ENCODE measurements at regions not wholly inside any gene's neighbourhood (a gene's known extent, or its start where the extent isn't known, plus 50 kb on each side); places are given as distances from the start of the nearest gene placed in this dataset.
"Not testable (repeated sequence)": the region's sequence is repeated elsewhere in the genome, so short reads cannot be mapped to it uniquely, and the experiment has no call there.

DNA sequence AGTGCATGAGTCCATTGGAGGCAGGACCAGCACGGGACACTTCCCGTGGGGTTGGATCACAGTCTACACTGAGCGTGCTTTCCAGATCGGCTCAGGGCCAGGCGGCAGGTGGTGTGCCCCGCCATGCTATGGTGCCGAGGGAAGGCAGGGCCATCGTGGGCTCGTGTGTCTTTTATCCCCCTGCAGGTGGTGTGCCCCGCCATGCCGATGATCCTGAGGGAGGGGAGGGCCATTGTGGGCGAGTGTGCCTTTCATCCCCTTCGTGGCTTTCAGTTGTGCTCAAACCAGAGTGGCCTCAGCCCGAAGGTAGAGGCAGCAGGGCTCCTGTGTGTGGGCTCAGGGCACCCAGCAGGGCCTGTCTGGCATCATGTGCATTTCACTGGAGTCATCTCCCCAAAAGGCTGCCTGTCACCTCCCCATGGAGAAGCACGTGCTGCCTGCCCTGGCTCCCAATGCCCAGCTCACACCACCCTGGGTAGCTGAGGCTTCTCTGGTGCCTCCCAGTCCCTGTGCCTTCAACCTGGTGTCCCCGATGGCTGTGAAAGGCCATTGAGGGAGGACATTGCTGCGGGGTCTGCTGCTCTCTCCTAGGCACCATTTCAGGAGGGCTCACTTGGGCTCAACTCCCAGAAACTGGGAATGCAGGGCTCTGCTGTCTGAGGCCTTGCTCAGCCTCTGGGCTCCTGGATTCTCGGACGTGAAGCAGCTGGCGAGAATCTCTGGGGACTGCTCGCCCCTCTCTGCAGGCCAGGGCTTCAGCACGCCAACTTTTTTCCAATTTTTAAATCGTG is 207.6 kb downstream of the NPIPB11 start:
- no peak overlapping the region for H3K9ac ChIP-seq (ENCODE audit: low read length)
- no peaks in the 10 kb centered on the region for H3K27me3 ChIP-seq (ENCODE audit: control insufficient read depth in 1 of 2, insufficient read depth in 2 of 2, low read length in 2 of 2)
- H3K4me3 ChIP-seq (ENCODE audit: low read depth in 1 of 2, low read length in 2 of 2) = no peak overlapping the region
- no peaks in the 10 kb centered on the region for H3K36me3 ChIP-seq (ENCODE audit: insufficient read depth, low read length)
- no peaks in the 10 kb centered on the region for H3K9me3 ChIP-seq (ENCODE audit: low read length)
- peak overlapping the region; percentile 72 for H3K27ac ChIP-seq (ENCODE audit: low read depth, low read length)
- peaks cover 33% of the 10 kb centered on the region for H3K4me1 ChIP-seq (ENCODE audit: insufficient read depth, low read length)

GRCh38 chr16:29198231-29198630 is 208.3 kb downstream of the NPIPB11 start:
- Histone ChIP-seq H3K4me3 (ENCODE audit: low read depth in 1 of 2, low read length in 2 of 2) (no peak overlapping the region), H3K9ac (ENCODE audit: low read length) (no peak overlapping the region), H3K36me3 (ENCODE audit: insufficient read depth, low read length) (no peaks in the 10 kb centered on the region), H3K27ac (ENCODE audit: low read depth, low read length) (no peak overlapping the region), H3K27me3 (ENCODE audit: control insufficient read depth in 1 of 2, insufficient read depth in 2 of 2, low read length in 2 of 2) (no peaks in the 10 kb centered on the region), H3K9me3 (ENCODE audit: low read length) (no peaks in the 10 kb centered on the region), H3K4me1 (ENCODE audit: insufficient read depth, low read length) (peaks cover 27% of the 10 kb centered on the region)

- not testable (repeated sequence) for H3K9me3 ChIP-seq (ENCODE audit: low read length); H3K36me3 ChIP-seq (ENCODE audit: insufficient read depth, low read length); H3K4me3 ChIP-seq (ENCODE audit: low read depth in 1 of 2, low read length in 2 of 2); H3K9ac ChIP-seq (ENCODE audit: low read length); H3K27me3 ChIP-seq (ENCODE audit: control insufficient read depth in 1 of 2, insufficient read depth in 2 of 2, low read length in 2 of 2); H3K27ac ChIP-seq (ENCODE audit: low read depth, low read length)
- H3K4me1 ChIP-seq (ENCODE audit: insufficient read depth, low read length) = peaks cover 25% of the 10 kb centered on the region
These were observed 208.9 kb downstream of the NPIPB11 start for GRCh38 chr16:29197494-29198100.

DNA sequence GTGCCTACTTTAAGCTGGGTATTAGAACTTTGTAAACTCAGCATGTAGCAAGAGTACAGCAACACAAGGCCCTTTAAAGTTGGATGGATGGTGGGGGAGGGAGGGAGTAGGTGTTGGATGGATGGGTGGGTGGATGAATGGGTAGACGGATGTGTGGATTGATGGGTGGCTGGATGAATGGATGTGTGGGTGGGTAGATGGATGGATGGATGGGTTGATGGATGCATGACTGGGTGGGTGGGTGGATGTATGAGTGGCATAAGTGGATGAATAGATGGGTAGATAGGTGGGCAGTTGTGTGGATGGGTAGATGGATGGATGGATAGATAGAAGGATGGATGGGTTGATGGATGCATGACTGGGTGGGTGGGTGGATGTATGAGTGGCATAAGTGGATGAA is 209.8 kb downstream of the NPIPB11 start:
- H3K36me3 ChIP-seq (ENCODE audit: insufficient read depth, low read length); H3K27me3 ChIP-seq (ENCODE audit: control insufficient read depth in 1 of 2, insufficient read depth in 2 of 2, low read length in 2 of 2); H3K9ac ChIP-seq (ENCODE audit: low read length); H3K27ac ChIP-seq (ENCODE audit: low read depth, low read length); H3K4me3 ChIP-seq (ENCODE audit: low read depth in 1 of 2, low read length in 2 of 2); H3K9me3 ChIP-seq (ENCODE audit: low read length): not testable (repeated sequence)
- H3K4me1 ChIP-seq (ENCODE audit: insufficient read depth, low read length) = peaks cover 17% of the 10 kb centered on the region

DNA sequence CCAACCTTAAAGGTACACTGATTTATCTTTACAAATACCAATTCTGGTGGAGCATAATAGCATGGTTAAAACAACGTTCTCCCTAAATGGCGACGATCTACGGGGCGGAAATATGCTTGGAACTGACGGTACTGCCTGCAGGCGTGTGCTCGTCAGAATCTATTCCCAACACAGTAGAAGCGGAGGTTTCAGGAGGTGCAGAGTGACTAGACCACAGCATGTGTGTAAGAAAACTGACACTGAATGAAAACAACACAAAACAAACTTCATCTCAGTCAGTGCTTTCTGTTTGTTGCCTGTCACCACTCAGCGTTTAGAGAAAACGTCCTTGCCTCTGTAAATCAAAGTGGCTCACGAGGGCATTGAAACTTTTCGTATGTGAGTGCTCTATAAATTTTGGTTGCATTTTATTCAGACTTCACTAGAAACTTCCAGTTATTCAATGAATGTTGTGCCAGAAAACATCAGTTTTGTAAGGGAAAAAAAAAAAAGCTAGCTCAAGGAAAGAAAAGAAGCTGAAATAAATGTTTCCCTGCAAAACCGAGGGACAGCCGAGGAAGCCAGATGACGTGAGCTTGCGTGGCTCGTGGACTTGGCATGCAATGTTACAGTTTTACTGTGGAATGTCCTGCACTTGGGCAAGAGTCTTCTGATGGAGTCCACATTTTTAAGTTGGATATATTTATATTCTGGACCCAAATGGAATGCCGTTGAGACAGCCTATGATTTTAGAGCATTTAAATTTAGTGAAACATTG is 210.4 kb downstream of the LAT start:
- H3K4me3 ChIP-seq (ENCODE audit: low read depth in 1 of 2, low read length in 2 of 2); H3K9me3 ChIP-seq (ENCODE audit: low read length); H3K9ac ChIP-seq (ENCODE audit: low read length); H3K27ac ChIP-seq (ENCODE audit: low read depth, low read length); H3K36me3 ChIP-seq (ENCODE audit: insufficient read depth, low read length); H3K27me3 ChIP-seq (ENCODE audit: control insufficient read depth in 1 of 2, insufficient read depth in 2 of 2, low read length in 2 of 2): not testable (repeated sequence)
- peaks cover 13% of the 10 kb centered on the region for H3K4me1 ChIP-seq (ENCODE audit: insufficient read depth, low read length)

DNA sequence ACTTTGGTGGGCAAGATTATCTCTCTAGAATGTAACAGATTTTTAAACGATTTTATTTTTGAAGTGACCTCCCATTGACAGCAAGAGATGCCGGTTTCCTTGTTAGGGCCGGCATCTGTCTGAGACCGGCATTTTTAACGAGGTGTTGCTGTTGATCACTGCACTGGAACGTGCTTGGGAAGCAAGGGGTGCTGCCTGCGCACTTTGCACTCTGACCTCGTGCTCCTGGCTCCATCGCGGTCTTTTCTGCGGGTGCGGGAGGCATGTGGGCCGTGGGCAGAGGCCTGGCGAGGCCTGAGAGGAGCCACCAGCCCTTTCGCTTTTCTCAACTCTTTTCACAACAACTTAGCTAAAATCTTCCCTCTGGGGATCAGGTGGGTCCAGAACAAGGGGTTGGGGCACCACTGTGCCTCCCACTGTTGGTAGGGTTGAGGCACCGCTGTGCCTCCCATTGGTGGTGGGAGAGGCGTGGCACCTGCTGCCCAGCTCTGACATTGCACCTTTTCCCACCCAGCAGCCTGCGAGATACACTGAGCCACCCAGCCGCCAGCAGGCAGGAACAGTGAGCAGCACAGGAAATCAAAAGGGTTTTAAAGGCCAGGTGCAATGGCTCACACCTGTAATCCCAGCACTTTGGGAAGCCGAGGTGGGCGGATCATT is 209.5 kb downstream of the LAT start:
- not testable (repeated sequence) for H3K9me3 ChIP-seq (ENCODE audit: low read length); H3K27me3 ChIP-seq (ENCODE audit: control insufficient read depth in 1 of 2, insufficient read depth in 2 of 2, low read length in 2 of 2); H3K27ac ChIP-seq (ENCODE audit: low read depth, low read length)

GRCh38 chr16:29193634-29194033 is 208.8 kb downstream of the LAT start:
- not testable (repeated sequence) for H3K9me3 ChIP-seq (ENCODE audit: low read length); H3K27ac ChIP-seq (ENCODE audit: low read depth, low read length); H3K4me1 ChIP-seq (ENCODE audit: insufficient read depth, low read length); H3K9ac ChIP-seq (ENCODE audit: low read length); H3K4me3 ChIP-seq (ENCODE audit: low read depth in 1 of 2, low read length in 2 of 2); H3K36me3 ChIP-seq (ENCODE audit: insufficient read depth, low read length); H3K27me3 ChIP-seq (ENCODE audit: control insufficient read depth in 1 of 2, insufficient read depth in 2 of 2, low read length in 2 of 2)

More for the DNA sequence above, 209.5 kb downstream of the LAT start:
- not testable (repeated sequence) for H3K36me3 ChIP-seq (ENCODE audit: insufficient read depth, low read length); H3K4me1 ChIP-seq (ENCODE audit: insufficient read depth, low read length); H3K4me3 ChIP-seq (ENCODE audit: low read depth in 1 of 2, low read length in 2 of 2); H3K9ac ChIP-seq (ENCODE audit: low read length)

- peak overlapping the region; percentile 44 for H3K27ac ChIP-seq (ENCODE audit: low read depth, low read length)
- not testable (repeated sequence) for H3K9me3 ChIP-seq (ENCODE audit: low read length); H3K36me3 ChIP-seq (ENCODE audit: insufficient read depth, low read length); H3K27me3 ChIP-seq (ENCODE audit: control insufficient read depth in 1 of 2, insufficient read depth in 2 of 2, low read length in 2 of 2); H3K4me3 ChIP-seq (ENCODE audit: low read depth in 1 of 2, low read length in 2 of 2); H3K9ac ChIP-seq (ENCODE audit: low read length); H3K4me1 ChIP-seq (ENCODE audit: insufficient read depth, low read length)
These were observed 208.4 kb downstream of the LAT start for GRCh38 chr16:29193248-29193574.

DNA sequence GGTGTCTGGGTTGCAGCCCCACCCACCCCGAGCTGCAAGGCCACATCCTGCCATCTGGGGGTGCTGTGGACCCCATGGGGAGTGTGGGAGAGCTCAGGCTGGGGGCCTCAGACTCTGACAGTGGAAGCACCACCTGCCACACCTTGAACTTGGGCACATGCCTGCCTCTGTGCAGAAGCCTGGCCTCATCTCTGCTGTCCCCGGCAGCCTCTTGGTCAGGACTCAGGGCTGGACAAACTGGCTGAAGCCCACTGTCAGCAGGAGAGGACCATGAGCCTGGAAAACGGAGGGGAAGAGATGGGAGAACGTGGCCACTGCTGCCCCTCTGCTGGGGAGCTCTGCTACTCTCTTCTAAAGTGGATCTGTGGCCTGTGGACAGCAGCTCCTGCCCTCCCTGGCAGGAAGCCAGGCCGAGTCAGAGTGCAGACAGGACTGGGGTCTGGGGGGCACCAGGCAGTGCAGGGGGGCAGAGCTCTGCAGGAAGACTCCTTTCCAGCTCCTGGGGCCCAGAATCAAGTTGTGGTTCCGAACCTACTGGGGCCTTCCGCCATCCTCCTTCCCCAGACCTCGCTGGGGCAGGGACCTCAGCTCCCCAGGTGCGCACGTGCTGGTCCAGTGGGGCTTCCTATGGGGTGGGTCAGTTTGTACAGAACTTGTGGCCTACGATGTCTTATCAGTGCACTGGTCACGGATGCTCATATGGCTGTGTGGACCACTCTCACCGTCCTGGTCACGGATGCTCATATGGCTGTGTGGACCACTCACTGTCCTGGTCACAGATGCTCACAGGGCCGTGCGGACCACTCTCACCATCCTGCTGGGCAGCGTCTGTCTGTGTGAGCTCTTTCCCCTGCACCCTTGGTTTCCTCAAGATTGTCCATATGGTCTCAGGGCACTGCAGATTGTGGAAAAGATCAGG is 207.7 kb downstream of the LAT start:
- H3K36me3 ChIP-seq (ENCODE audit: insufficient read depth, low read length) = no peaks in the 10 kb centered on the region
- H3K9ac ChIP-seq (ENCODE audit: low read length) = no peak overlapping the region
- H3K9me3 ChIP-seq (ENCODE audit: low read length) = no peaks in the 10 kb centered on the region
- no peaks in the 10 kb centered on the region for H3K4me1 ChIP-seq (ENCODE audit: insufficient read depth, low read length)
- H3K27me3 ChIP-seq (ENCODE audit: control insufficient read depth in 1 of 2, insufficient read depth in 2 of 2, low read length in 2 of 2) = no peaks in the 10 kb centered on the region
- H3K4me3 ChIP-seq (ENCODE audit: low read depth in 1 of 2, low read length in 2 of 2) = no peak overlapping the region
- no peak overlapping the region for H3K27ac ChIP-seq (ENCODE audit: low read depth, low read length)

DNA sequence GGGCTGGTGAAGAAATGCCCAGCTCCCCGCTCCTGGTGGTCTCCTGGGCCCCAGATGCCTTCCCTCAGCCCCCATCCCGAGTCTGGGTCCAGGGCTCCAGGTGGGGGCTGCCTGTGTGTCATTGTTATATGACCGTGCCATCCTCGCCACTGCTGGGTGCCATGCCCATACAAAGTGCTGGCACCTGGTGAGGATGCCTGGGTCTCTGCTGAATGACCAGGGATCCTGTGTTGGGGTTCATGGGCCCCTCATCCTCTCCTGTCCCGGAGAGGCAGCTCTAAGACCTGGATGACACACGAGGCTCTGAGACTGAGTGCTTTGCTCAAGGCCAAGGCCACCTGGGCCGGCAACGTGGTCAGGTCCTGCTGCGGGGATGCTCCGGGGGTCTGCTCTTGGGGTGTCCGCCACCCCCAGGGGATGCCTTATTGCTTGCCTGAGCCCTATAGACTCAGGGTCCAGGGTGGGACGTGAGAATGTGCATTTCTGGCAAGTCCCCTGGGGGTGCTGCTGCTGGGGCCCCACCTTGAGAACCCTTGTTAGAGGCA is 206.9 kb downstream of the LAT start:
- not testable (repeated sequence) for H3K4me1 ChIP-seq (ENCODE audit: insufficient read depth, low read length); H3K4me3 ChIP-seq (ENCODE audit: low read depth in 1 of 2, low read length in 2 of 2); H3K9ac ChIP-seq (ENCODE audit: low read length); H3K9me3 ChIP-seq (ENCODE audit: low read length); H3K36me3 ChIP-seq (ENCODE audit: insufficient read depth, low read length); H3K27ac ChIP-seq (ENCODE audit: low read depth, low read length); H3K27me3 ChIP-seq (ENCODE audit: control insufficient read depth in 1 of 2, insufficient read depth in 2 of 2, low read length in 2 of 2)

Data from muscle layer of colon (tissue), 2 donors.